Stimulated activated naive CD8-positive, alpha-beta T cell treated with anti-CD3 and anti-CD28 coated beads, Interleukin-15, amount 100 ng/mL, for 72 hours (primary cell): ENCODE measurements at regions not wholly inside any gene's neighbourhood (a gene's known extent, or its start where the extent isn't known, plus 50 kb on each side); places are given as distances from the start of the nearest gene placed in this dataset.
"Not testable (repeated sequence)": the region's sequence is repeated elsewhere in the genome, so short reads cannot be mapped to it uniquely, and the experiment has no call there.

Source experiments
- ATAC-seq: fragments of 150-1000 bp; cut with Tn5 transposase; 2 replicates; pipeline ENCODE4 v1.10.0; 2021; ENCODE audit warnings: mild to moderate bottlenecking, moderate library complexity
- DNase-seq, 2 donors: peaks; one replicate each; pipeline ENCODE4 v3.0.0; 2021 to 2022
- H3K27ac Mint-ChIP-seq, 2 donors: one replicate each; pipeline ENCODE4 v1.8.0; 2022; ENCODE audit warnings: mild to moderate bottlenecking in 2 of 2, mixed read lengths in 2 of 2, moderate library complexity in 2 of 2
- H3K27me3 Mint-ChIP-seq: one replicate; pipeline ENCODE4 v1.8.0; 2022; ENCODE audit warnings: mixed read lengths
- H3K4me1 Mint-ChIP-seq: one replicate; pipeline ENCODE4 v1.8.0; 2022; ENCODE audit warnings: mild to moderate bottlenecking, mixed read lengths
- H3K4me3 Mint-ChIP-seq, 2 donors: one replicate each; pipeline ENCODE4 v1.8.0; 2022; ENCODE audit warnings: mild to moderate bottlenecking in 2 of 2, mixed read lengths in 2 of 2, moderate library complexity in 1 of 2
- H3K9me3 Mint-ChIP-seq, 2 donors: one replicate each; pipeline ENCODE4 v1.8.0; 2022; ENCODE audit warnings: mixed read lengths in 2 of 2

DNA sequence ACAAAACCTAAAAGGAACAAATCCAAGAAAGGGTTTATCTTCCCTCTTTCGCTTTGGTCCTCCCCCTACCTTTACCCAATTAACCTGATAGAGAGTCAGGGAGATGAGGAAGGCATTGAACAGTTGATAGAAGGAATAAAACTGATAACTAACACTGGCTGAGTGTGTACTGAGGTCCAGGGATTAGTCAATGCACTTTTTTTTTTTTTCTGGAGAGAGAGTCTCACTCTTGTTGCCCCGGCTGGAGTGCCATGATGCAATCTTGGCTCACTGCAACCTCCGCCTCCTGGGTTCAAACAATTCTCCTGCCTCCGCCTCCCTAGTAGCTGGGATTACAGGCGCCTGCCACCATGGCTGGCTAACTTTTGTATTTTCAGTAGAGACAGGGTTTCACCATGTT is 250.2 kb upstream of the CWC22 start:
- peaks cover 0 to 5% of the 10 kb centered on the region in 2 donors for H3K9me3 Mint-ChIP-seq
- H3K4me1 Mint-ChIP-seq, result no peaks in the 10 kb centered on the region
- H3K27ac Mint-ChIP-seq, result no peak overlapping the region
- H3K4me3 Mint-ChIP-seq, result no peak overlapping the region
- DNase-seq (no peak), ATAC-seq (no peak)
- no peaks in the 10 kb centered on the region for H3K27me3 Mint-ChIP-seq

DNA sequence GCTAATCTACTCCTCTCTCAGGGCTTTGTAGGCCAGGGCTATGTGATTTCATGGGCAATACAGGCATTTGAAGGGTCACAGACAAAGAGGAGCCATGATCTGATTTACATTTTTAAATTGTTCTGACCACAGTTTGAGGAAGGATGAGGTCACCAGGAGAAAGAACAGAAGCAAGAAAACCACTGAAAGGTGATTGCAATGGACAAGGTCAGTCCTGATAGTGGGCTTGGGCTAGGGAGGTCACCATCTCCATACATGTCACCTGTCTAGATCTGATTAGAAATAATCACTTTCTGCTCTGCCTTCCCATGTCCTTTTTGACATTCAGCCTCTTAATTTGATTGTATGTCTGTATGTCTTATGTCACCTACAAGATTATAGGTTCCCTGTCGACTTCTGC is 248.9 kb upstream of the CWC22 start:
- ATAC-seq, result no peak

DNA sequence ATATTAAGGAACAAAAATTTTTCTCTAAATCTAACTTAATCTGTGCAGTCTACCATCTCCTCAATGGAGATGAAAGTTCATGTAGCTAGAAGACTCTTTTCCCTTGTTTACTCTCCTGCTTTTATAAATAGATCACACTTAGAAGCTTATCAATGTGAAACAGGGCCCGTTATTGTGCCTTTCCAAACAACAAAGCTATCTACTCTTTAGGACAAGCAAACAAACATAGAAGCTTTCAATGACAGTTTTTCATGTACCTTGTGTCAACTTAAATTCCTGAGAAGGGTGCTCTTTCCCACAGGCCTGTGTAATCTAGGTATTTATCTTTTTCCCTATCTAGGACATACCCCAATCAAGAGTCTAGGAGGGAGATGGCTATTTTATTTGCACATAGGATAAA is 247.8 kb upstream of the CWC22 start:
- no peak for DNase-seq
- peaks cover 0 to 5% of the 10 kb centered on the region in 2 donors for H3K9me3 Mint-ChIP-seq
- no peak for ATAC-seq
- no peak overlapping the region for H3K27ac Mint-ChIP-seq
- H3K4me3 Mint-ChIP-seq, result no peak overlapping the region
- H3K4me1 Mint-ChIP-seq, result no peaks in the 10 kb centered on the region
- H3K27me3 Mint-ChIP-seq, result no peaks in the 10 kb centered on the region

More for the DNA sequence above, 248.9 kb upstream of the CWC22 start:
- no peak overlapping the region for H3K4me3 Mint-ChIP-seq
- DNase-seq, result no peak
- H3K27me3 Mint-ChIP-seq, result no peaks in the 10 kb centered on the region
- H3K4me1 Mint-ChIP-seq, result no peaks in the 10 kb centered on the region
- H3K27ac Mint-ChIP-seq, result no peak overlapping the region
- H3K9me3 Mint-ChIP-seq, result peaks cover 0 to 5% of the 10 kb centered on the region in 2 donors

DNA sequence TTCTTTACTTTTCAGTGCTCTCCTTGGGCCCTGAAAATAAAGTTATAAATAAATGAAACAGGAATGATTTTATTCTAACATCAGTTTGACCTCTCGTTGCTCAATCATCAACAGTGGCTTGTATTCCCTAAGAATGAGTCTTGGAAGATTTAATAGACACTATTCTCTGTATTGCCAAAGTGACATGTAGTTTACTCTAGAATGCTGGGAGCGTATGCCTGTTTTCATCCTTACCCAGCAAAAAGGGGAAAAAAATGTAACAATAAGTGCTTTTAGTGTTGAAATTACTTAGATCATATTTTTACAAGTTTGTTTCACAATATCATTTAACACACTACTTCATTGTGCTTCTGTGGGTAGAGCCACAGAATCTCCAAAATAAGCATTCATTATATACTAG is 240.6 kb upstream of the CWC22 start:
- H3K4me1 Mint-ChIP-seq, result no peaks in the 10 kb centered on the region
- no peak overlapping the region for H3K4me3 Mint-ChIP-seq
- DNase-seq (no peak), ATAC-seq (no peak)
- H3K27ac Mint-ChIP-seq, result no peak overlapping the region
- no peaks in the 10 kb centered on the region for H3K27me3 Mint-ChIP-seq
- H3K9me3 Mint-ChIP-seq, result no peaks in the 10 kb centered on the region

DNA sequence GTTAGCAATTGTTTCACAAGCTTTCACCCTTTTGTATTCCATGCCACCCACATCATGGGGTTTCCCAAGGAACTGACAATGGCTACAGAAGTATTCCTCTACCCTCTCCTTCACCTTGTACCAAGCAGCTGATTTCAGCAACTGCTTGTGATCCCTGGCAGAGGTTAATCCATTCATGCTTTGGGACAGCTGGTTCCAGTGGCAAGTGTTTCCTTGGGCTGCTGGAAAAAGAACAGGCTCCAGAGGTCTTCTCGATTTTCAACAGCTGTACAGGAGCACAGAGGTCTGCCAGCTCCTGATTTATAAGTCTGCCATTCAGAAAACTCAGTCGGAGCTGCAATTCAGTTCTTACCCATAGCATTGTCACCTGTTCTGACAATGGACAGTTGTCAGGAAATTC is 239.2 kb upstream of the CWC22 start:
- Mint-ChIP-seq H3K9me3 (no peaks in the 10 kb centered on the region), H3K27me3 (no peaks in the 10 kb centered on the region), H3K4me1 (no peaks in the 10 kb centered on the region), H3K4me3 (no peak overlapping the region), H3K27ac (no peak overlapping the region)
- ATAC-seq, result no peak
- no peak for DNase-seq

DNA sequence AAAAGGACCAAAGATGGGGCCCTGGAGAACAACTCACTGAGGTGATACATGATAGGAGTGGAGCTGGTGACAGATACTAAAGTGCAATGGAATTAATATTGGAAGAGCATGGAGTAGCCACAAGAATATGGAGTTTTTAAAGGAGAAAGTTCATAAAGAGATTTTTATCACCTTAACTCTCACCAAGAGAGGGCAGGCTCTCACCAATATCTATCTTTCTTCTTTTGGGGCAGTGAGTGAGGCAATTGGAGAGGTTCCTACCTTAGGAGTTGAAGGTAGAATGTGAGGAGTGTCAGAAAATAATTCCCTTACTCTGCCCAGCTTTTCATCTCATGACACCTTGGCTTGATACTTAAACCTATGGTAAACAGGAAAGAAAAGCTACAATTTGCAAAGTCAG is 233.7 kb upstream of the CWC22 start:
- no peak overlapping the region for H3K27ac Mint-ChIP-seq
- no peak for ATAC-seq

DNA sequence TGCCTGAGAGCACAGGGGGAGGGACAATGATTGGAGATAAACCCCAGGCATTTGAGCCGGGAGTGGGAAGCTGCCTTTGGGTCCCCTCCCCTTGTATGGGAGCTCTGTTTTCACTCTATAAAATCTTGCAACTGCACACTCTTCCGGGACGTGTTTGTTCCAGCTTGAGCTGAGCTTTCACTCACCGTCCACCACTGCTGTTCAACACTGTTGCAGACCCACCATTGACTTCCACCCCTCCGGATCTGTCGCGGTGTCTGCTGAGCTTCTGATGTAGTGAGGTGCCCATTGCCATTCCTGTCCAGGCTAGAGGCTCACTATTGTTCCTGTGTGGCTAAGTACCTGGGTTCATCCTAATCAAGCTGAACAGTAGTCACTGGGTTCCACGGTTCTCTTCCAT is 231.6 kb upstream of the CWC22 start:
- no peaks in the 10 kb centered on the region for H3K27me3 Mint-ChIP-seq
- ATAC-seq, result no peak

More for the DNA sequence above, 233.7 kb upstream of the CWC22 start:
- peaks cover 0 to 6% of the 10 kb centered on the region in 2 donors for H3K9me3 Mint-ChIP-seq
- H3K27me3 Mint-ChIP-seq, result no peaks in the 10 kb centered on the region
- no peaks in the 10 kb centered on the region for H3K4me1 Mint-ChIP-seq
- DNase-seq, result no peak
- no peak overlapping the region for H3K4me3 Mint-ChIP-seq

DNA sequence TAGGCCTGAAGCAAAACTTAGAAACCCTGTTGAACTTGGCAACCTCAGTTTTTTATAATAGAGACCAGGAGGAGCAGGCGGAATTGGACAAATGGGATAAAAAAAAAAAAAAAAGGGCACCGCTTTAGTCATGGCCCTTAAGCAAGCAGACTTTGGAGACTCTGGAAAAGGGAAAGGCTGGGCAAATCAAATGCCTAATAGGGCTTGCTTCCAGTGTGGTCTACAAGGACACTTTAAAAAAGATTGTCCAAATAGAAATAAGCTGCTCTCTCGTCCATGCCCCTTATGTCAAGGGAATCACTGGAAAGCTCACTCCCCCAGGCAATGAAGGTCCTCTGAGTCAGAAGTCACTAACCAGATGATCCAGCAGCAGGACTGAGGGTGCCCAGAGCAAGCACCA is 229.0 kb upstream of the CWC22 start:
- H3K4me3 Mint-ChIP-seq, H3K4me1 Mint-ChIP-seq, ATAC-seq, H3K27me3 Mint-ChIP-seq, H3K9me3 Mint-ChIP-seq, H3K27ac Mint-ChIP-seq, DNase-seq: not testable (repeated sequence)

More for the DNA sequence above, 231.6 kb upstream of the CWC22 start:
- Mint-ChIP-seq H3K4me1 (no peaks in the 10 kb centered on the region), H3K27ac (no peak overlapping the region), H3K4me3 (no peak overlapping the region), H3K9me3 (peaks cover 0 to 6% of the 10 kb centered on the region in 2 donors)
- DNase-seq, result no peak

DNA sequence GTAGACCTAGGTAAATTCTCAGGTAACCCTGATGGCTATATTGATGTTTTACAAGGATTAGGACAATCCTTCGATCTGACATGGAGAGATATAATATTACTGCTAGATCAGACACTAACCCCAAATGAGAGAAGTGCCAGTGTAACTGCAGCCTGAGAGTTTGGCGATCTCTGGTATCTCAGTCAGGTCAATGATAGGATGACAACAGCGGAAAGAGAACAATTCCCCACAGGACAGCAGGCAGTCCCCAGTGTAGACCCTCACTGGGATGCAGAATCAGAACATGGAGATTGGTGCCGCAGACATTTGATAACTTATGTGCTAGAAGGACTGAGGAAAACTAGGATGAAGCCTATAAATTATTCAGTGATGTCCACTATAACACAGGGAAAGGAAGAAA is 228.4 kb upstream of the CWC22 start:
- not testable (repeated sequence) for DNase-seq, H3K4me3 Mint-ChIP-seq, H3K27ac Mint-ChIP-seq, H3K9me3 Mint-ChIP-seq, H3K4me1 Mint-ChIP-seq, ATAC-seq, H3K27me3 Mint-ChIP-seq

DNA sequence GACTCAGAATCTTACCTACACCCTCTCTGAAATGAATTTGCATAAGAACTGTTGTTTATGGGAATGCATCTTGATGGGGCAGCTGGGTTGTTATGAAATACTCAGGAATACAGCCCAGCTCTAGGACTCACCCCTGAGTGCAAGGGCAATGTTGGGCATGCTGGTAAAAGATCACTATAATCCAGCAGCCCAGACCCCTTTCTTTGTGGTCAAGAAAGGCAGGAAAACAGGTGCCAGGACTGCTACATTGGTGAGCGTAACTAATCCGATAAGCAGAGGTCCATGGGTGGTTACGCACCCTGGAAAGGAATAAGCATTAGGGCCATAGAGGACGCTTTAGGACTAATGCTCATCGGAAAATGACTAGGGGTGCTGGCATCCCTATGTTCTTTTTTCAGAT is 227.9 kb upstream of the CWC22 start:
- not testable (repeated sequence) for H3K27ac Mint-ChIP-seq, H3K4me3 Mint-ChIP-seq, H3K9me3 Mint-ChIP-seq, H3K27me3 Mint-ChIP-seq, H3K4me1 Mint-ChIP-seq, ATAC-seq, DNase-seq

DNA sequence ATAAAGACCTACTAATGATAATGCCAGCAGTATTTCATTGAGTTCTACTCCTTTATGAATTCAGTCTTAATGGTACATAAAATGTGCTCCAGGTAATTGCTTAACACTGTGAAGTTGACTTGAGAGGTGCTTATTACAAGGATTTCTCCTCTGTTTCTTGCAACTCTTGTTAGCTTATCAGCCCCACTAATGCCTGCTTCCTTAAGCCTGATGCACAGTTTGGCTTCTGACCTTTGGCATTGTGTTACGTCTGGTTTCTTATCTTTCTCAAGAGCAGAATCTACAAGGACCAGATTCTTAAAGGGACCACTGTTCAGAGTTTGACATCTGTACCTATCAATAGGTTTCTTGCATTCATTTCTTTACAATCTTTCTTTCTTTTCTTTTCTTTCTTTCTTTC is 223.9 kb upstream of the CWC22 start:
- H3K4me1 Mint-ChIP-seq, result no peaks in the 10 kb centered on the region
- no peak overlapping the region for H3K27ac Mint-ChIP-seq
- H3K4me3 Mint-ChIP-seq, result no peak overlapping the region
- H3K9me3 Mint-ChIP-seq, result no peaks in the 10 kb centered on the region
- no peaks in the 10 kb centered on the region for H3K27me3 Mint-ChIP-seq
- ATAC-seq, result no peak
- DNase-seq, result no peak

DNA sequence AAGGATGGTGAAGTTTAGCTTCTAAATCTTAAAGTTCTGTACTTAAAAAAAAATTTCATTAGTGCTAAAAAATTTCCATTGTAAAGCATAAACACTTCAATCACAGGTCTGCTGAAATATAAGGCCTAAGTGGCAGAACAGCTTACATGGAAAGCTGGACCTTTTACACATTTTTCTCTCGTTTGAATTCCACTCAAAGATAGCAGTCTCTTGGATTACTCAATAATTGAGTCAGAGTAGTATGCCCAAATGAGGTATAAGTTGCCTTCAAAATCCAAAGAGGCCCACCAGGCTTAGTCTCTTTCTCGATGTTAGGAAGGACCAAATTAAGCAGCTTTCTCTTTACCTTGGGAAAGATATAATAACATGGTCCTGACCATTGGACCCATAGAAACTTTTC is 220.4 kb upstream of the CWC22 start:
- H3K27ac Mint-ChIP-seq, result no peak overlapping the region
- no peak overlapping the region for H3K4me3 Mint-ChIP-seq
- no peak for ATAC-seq
- H3K27me3 Mint-ChIP-seq, result no peaks in the 10 kb centered on the region
- peaks cover 5 to 7% of the 10 kb centered on the region in 2 donors for H3K9me3 Mint-ChIP-seq
- no peaks in the 10 kb centered on the region for H3K4me1 Mint-ChIP-seq
- no peak for DNase-seq

DNA sequence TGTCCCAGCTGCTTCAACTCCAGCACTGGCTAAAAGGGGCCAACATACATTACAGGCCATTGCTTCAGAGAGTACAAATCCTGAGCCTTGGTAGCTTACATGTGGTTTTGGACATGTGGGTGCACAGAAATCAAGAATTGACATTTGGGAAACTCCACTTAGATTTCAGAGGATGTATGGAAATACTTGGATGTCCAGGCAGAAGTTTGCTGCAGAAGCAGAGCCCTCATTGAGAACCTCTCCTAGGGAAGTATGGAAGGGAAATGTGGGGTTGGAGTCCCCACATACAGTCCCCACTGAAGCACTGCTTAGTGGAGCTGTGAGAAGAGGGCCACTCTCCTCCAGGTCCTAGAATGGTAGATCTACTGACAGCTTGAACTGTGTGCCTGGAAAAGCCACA is 218.0 kb upstream of the CWC22 start:
- Mint-ChIP-seq H3K4me3 (no peak overlapping the region), H3K9me3 (peaks cover 5 to 7% of the 10 kb centered on the region in 2 donors), H3K4me1 (no peaks in the 10 kb centered on the region), H3K27ac (no peak overlapping the region), H3K27me3 (no peaks in the 10 kb centered on the region)
- ATAC-seq (no peak), DNase-seq (no peak)

DNA sequence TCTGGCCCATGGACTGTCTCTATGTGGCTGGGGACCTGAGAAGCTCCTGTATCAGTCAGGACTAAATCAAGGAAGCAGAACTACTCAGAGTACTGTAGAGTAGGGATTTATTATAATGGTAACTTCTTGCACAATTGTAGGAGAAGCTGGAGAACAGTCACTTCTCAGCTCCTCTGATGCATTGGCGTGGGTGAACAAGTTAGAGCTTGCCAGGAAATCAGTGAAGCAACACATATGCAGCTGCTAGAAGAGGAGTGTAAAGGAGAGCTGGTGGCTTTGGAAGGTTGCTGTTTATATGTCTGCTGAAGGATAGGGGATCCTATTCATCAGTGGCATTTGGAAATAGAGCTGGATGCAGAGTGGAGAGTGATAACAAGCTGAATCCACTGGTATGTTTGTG is 215.5 kb upstream of the CWC22 start:
- ATAC-seq (no peak), DNase-seq (no peak)
- Mint-ChIP-seq H3K27ac (no peak overlapping the region), H3K4me1 (no peaks in the 10 kb centered on the region), H3K27me3 (no peaks in the 10 kb centered on the region), H3K4me3 (no peak overlapping the region), H3K9me3 (peaks cover 5 to 7% of the 10 kb centered on the region in 2 donors)

DNA sequence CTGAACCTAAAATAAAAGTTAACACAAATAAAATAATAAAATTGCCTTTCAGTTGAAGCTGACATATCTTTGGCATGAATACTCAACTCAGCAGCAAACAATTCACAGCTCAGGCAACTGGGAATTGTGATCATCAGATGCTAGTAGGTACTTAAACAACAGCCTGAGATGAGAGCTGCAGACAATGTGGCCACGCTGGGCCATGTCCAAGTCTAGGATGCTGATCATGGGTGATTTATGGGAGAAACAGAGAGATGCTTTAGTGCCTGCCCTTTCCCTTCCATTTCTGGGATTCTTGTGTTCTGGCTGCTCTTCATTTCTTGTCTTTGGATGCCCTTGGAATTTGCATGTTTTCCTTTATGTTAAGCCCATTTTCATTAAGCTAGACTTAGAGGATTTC is 212.4 kb upstream of the CWC22 start:
- Mint-ChIP-seq H3K9me3 (peaks cover 7% of the 10 kb centered on the region in 2 donors), H3K27ac (no peak overlapping the region), H3K4me3 (no peak overlapping the region), H3K27me3 (no peaks in the 10 kb centered on the region), H3K4me1 (no peaks in the 10 kb centered on the region)
- DNase-seq (no peak), ATAC-seq (no peak)

DNA sequence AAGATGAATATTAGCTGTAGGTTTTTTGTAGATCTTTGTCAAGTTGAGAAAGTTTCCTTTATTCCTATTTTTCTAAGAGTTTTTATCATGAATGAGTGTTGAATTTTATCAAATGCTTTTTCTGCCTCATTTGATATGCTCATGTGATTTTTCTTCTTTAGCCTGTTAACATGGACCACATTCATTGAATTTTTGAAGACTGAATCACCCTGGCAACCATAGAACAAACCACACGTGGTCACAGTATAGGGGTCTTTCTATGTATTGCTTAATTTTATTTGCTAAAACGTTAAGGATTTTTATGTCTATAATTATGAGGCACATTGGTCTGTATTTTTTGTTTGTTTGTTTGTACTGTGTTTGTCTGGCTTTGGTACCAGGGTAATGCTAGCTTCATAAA is 201.7 kb upstream of the CWC22 start:
- Mint-ChIP-seq H3K9me3 (no peaks in the 10 kb centered on the region), H3K4me3 (no peak overlapping the region), H3K27me3 (no peaks in the 10 kb centered on the region), H3K4me1 (no peaks in the 10 kb centered on the region), H3K27ac (no peak overlapping the region)
- ATAC-seq, result no peak
- no peak for DNase-seq

DNA sequence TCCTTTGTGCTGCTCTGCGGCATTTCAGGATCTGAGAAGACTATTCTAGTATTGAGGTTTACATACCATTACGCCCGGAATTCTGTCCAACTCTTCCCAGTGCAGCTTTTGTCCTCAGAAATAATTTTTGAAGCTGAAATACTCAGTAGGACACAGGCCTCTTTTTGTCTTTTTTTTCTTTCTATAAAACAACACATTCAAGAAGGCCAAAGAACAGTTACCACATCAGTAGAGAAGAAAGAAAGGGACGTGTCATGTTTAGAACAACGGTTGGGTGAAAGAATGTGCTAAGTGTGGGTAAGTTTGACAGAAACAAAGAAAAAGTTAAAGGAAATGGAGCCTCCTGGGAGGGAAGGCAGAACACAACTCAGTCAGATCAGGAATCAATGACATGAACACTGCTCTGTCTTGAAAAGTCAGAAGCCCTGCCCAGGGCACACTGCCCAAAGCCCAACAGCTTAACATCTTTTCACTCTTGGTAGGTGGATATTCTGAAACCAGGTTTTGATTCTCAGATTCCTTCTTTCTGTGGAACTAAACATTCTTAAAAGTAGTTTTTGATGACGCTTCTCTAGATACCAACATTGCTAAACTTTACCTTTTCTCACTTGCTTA is 198.6 kb upstream of the CWC22 start:
- H3K4me1 Mint-ChIP-seq, result no peaks in the 10 kb centered on the region
- DNase-seq, result no peak
- ATAC-seq, result no peak
- no peak overlapping the region for H3K27ac Mint-ChIP-seq
- no peaks in the 10 kb centered on the region for H3K27me3 Mint-ChIP-seq
- no peak overlapping the region for H3K4me3 Mint-ChIP-seq
- H3K9me3 Mint-ChIP-seq, result no peaks in the 10 kb centered on the region
